Duodenal mucosa (tissue), 2 donors: ENCODE measurements at regions not wholly inside any gene's neighbourhood (a gene's known extent, or its start where the extent isn't known, plus 50 kb on each side); places are given as distances from the start of the nearest gene placed in this dataset.
A peak's percentile ranks its signal among the peaks of the same experiment; 100 is the strongest.
"Not testable (repeated sequence)": the region's sequence is repeated elsewhere in the genome, so short reads cannot be mapped to it uniquely, and the experiment has no call there.

Experiments used
- H3K27ac ChIP-seq: one replicate; pipeline ENCODE4 v1.7.0; 2013; ENCODE audit warnings: low read depth, low read length
- H3K27me3 ChIP-seq, 2 donors: one replicate each; pipeline ENCODE4 v1.7.0; 2013; ENCODE audit warnings: low read length in 2 of 2, control low read depth in 1 of 2; ENCODE audit not compliant: insufficient read depth in 2 of 2, control insufficient read depth in 1 of 2
- H3K36me3 ChIP-seq, 2 donors: one replicate each; pipeline ENCODE4 v1.7.0; 2013; ENCODE audit warnings: low read length in 2 of 2, control low read depth in 1 of 2; ENCODE audit not compliant: insufficient read depth in 2 of 2, control insufficient read depth in 1 of 2
- H3K4me1 ChIP-seq, 2 donors: one replicate each; pipeline ENCODE4 v1.7.0; 2013; ENCODE audit warnings: low read length in 2 of 2, control low read depth in 1 of 2; ENCODE audit not compliant: insufficient read depth in 2 of 2, control insufficient read depth in 1 of 2
- H3K4me3 ChIP-seq, 2 donors: one replicate each; pipeline ENCODE4 v1.7.0; 2013; ENCODE audit warnings: low read length in 2 of 2, low read depth in 1 of 2
- H3K9ac ChIP-seq, 2 donors: one replicate each; pipeline ENCODE4 v1.7.0; 2013; ENCODE audit warnings: low read length in 2 of 2, low read depth in 1 of 2
- H3K9me3 ChIP-seq, 2 donors: one replicate each; pipeline ENCODE4 v1.7.0; 2013; ENCODE audit warnings: low read length in 2 of 2, control low read depth in 1 of 2; ENCODE audit not compliant: control insufficient read depth in 1 of 2

DNA sequence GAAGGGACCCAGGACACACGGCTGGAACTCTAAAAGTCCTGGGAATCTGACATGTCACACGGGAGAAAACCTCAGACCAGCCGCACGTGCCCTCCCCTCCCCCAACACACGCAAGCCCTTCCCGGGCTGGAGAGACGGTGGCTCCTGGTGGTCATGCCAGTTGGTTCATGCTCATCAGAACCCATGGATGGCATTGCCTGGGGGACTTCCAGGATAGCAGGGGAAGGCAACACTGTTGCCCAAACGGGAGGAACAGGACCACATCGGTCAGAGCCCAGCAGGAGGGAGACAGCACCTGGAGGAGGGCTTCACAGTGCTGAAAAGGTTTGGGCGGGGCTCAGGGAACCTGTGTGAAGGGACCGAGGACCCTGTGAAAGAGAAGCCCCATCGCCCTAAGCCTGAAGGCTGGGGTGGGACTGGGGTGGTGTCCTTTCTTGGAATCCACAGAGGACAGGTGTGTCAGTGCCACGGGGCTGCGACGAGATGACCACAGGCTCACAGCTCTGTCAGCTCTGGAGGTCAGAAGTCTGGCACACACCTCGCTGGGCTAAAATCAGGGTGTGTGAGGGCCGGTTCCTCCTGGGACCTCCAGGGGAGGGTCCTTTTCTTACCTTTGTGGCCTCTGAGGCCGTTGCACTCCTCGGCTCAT is 151.7 kb upstream of the ZNF469 start:
- peaks cover 7 to 12% of the 10 kb centered on the region in 2 donors for H3K4me1 ChIP-seq
- H3K27ac ChIP-seq, H3K9me3 ChIP-seq, H3K36me3 ChIP-seq, H3K27me3 ChIP-seq, H3K4me3 ChIP-seq, H3K9ac ChIP-seq: not testable (repeated sequence)

DNA sequence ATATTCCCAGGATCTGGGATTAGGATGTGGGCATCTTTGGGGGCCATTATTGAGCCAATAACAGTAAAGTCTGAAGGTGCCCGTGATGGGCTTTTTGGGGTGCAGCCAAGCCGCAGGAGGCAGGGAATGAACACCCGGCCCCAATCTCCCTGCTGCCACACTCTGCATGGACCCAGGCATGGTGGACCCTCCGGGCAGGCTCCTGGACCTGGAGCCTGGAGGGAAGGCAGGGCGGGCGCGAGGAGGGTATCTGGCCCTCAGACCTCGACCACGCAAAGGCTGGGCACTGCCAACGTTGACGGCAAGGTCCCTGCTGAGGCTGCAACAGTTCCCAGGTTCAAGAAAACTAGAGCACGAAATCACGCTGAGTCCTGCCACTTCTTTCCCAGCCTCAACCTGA is 150.9 kb upstream of the ZNF469 start:
- H3K4me1 ChIP-seq, result peaks cover 7 to 12% of the 10 kb centered on the region in 2 donors
- H3K36me3 ChIP-seq, H3K4me3 ChIP-seq, H3K27ac ChIP-seq, H3K27me3 ChIP-seq, H3K9ac ChIP-seq, H3K9me3 ChIP-seq: not testable (repeated sequence)

DNA sequence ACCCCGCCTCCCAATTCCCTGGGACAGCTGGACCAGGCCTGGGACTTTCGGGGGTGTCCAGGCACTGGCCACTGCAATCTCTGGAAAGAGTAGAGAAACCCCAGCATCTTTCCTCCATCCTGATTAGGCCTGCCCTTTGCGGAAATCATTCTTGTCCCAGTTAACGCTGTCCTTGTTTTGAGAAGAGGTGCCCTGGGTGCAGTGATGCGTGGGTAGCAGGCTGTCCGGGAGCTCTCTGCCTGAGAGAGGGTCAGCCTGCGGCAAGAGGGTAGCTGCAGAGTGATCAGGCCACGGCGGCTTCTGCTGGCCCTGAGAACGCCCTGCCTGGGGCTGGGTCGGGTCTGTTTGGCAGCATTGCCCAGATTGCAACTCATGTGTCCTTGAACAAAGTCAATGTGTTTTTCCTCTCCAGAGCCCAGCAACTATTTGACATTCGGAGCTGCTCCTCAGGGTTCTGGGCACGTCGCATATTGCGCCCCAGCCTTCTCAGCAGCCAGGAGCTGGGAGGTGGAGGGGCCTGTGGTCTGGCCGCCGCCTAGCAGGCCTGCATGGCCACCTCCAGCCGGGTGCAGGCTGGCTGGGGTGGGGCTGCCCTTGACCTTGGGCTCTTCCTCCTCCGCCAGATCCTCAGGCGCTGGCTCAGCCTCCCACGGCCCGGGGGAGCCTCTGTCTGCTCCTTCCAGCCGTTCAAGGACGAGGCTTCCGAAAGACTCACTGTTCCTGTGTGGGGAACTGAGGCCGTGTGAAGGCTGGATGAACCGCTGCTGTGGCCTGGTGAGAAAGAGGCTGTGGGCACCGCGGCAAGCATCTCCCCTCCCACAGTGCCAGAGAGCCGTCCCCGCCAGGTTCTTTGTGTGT is 150.1 kb upstream of the ZNF469 start:
- not testable (repeated sequence) for H3K9me3 ChIP-seq, H3K36me3 ChIP-seq, H3K4me3 ChIP-seq, H3K9ac ChIP-seq, H3K27ac ChIP-seq, H3K27me3 ChIP-seq
- H3K4me1 ChIP-seq, result peaks cover 7 to 16% of the 10 kb centered on the region in 2 donors

DNA sequence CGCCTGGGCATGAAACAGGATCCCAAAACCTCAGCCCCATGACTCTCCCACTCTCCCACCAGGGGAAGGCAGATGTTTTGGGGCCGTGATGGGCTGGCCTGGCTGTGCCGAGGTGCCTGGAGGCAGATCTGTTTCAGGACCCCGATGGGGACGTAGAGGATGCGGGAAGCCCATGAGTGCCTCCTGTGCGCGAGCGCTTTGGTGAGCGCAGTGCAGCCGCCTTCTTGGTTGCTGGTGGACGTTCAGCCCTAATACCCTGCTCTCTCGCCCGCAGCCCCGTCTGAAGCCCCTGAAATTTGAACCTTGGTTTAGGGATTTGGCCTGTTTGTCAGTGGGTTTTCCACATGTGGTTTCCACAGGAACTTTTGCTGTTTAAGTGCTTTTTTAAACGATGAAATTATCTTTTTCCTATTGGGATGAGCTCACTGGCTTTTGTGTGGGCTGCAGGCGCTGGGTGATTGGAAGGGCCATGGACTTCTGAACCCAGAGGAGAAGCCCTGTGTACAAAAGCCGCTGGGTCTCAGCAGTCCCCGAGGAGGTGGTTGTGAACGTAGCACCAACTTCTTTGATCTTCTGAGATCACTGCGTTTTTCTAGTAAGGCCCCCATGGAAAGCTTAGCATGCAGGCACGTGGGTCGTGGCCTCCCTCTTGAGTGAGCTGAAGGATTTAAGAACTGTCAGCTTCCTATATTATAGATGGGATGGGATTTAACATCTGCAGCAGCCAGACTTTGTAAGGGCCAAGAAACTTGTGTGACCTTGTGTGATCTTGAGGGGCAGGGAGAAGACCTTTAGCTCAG is 148.9 kb upstream of the ZNF469 start:
- not testable (repeated sequence) for H3K9me3 ChIP-seq, H3K27me3 ChIP-seq, H3K36me3 ChIP-seq, H3K9ac ChIP-seq, H3K4me3 ChIP-seq, H3K27ac ChIP-seq
- H3K4me1 ChIP-seq, result peaks cover 12 to 26% of the 10 kb centered on the region in 2 donors

DNA sequence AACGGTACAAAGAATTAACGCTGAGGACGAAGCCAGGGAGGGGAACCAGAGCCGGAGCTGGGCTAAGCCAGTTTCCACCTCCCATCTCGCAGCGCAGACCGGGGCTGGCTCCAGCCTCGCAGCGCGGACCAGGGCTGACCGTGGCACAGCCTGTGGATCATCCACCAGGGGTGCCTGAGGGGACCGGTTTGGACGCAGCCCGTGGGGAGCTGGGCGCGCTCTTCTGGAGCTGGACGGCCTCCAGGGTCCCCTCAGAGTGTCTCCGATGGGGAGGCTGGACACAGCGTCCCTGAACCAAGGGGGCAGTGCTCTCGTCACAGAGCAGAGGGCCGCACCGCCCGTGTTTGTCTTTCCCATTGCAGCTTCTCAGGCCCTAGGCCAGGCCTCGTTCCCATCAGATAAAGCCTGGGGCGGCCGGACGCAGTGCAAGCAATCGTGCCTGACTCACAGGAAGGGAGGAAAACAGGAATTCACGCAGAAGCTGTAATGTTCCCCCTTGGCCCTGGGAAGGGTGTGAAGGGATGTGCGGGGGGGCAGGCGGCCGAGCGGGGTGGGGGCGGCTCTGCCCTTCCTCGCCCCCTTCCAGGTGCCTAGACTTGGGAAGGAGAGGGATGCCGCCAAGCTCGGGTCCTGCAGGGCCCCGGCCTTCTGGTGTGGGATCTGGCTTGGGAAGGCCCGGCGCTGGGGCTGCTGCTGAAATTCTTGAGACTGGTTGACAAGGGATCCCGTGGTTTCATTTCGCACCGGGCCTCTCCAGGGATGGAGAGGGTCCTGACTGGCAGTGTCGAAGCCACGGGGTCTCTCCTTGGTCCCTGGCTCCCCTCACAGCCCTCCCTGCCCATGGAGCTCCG is 148.1 kb upstream of the ZNF469 start:
- Histone ChIP-seq H3K9ac (peak overlapping the region in 1 of 2 donors; percentile 32), H3K27ac (peak overlapping the region; percentile 80), H3K4me1 (peaks cover 12 to 26% of the 10 kb centered on the region in 2 donors)
- H3K9me3 ChIP-seq, H3K27me3 ChIP-seq, H3K36me3 ChIP-seq, H3K4me3 ChIP-seq: not testable (repeated sequence)

DNA sequence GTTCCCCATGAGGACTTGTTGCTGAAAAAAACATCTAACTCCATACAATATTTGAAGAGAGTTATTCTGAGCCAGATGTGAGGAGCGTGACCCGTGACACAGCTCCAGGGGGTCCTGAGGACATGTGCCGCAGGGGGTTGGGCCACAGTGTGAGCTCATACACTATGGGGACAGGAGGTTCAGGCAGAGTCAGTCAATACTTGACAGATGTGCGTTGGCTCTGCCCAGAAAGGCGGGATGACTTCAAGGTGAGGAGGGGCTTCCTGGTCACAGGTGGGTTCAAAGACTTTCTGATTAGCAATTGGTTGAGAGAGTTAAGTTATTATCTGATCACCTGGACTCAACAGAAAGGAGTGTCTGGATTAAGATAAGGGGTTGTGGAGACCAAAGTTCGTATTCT is 147.1 kb upstream of the ZNF469 start:
- H3K27ac ChIP-seq, result peak overlapping the region; percentile 80
- H3K36me3 ChIP-seq, H3K9me3 ChIP-seq, H3K27me3 ChIP-seq: not testable (repeated sequence)
- H3K4me1 ChIP-seq, result peaks cover 12 to 26% of the 10 kb centered on the region in 2 donors
- peak overlapping the region in 1 of 2 donors; percentile 18 for H3K9ac ChIP-seq
- peak overlapping the region in 1 of 2 donors; percentile 0 for H3K4me3 ChIP-seq

DNA sequence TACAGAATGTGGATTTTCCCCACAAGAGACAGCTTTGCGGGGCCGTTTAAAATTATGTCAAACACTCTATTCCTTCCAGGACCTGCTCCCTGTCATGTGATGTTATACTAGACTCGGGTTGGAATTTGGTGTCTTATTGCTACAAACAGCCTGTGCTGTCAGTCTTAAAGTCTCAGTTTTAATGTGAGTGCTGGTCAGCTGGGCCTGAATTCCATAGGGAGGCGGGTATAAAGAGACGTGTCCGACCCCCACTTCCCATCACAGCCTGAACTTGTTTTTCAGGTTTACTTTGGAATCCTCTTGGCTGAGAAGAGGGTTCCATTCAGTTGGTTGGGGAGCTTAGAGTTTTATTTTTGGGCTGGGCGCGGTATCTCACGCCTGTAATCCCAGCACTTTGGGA is 146.5 kb upstream of the ZNF469 start:
- H3K27ac ChIP-seq, H3K36me3 ChIP-seq, H3K27me3 ChIP-seq, H3K9ac ChIP-seq, H3K4me3 ChIP-seq, H3K9me3 ChIP-seq: not testable (repeated sequence)
- H3K4me1 ChIP-seq, result peaks cover 12 to 26% of the 10 kb centered on the region in 2 donors

DNA sequence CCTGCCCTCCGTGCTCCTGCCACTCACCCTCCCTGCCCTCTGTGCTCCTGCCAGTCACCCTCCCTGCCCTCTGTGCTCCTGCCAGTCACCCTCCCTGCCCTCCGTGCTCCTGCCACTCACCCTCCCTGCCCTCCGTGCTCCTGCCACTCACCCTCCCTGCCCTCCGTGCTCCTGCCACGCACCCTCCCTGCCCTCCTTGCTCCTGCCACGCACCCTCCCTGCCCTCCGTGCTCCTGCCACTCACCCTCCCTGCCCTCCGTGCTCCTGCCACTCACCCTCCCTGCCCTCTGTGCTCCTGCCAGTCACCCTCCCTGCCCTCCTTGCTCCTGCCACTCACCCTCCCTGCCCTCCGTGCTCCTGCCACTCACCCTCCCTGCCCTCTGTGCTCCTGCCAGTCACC is 145.4 kb upstream of the ZNF469 start:
- H3K4me1 ChIP-seq, result peaks cover 12 to 26% of the 10 kb centered on the region in 2 donors

DNA sequence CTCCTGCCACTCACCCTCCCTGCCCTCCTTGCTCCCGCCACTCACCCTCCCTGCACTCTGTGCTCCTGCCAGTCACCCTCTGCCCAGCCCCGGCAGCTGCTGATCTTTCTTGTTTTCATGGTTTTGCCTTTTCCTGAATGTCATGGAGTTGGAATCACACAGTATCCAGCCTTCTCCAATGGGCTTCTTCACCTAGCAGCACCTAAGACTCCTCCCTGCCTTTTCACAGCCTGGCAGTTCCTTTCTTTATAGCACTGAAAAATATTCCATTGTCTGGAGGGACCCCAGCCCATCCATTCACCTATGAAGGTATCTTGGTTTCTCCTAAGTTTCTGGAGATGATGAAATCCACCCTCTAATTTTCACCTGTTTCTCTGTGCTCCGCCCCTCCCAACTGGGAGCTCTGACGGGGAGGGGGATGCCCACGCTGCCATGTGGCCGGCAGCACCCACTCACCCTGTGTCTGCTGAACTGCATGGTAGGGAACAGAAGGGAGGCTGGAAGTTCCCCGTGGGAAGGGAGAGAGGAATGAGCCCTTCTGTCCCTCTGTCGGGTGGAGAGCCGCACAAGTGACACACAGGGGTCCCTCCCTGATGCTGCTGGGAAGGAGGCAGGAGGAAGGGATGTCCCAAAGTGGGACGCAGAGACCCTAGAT is 144.9 kb upstream of the ZNF469 start:
- H3K9ac ChIP-seq, H3K27me3 ChIP-seq, H3K27ac ChIP-seq, H3K9me3 ChIP-seq, H3K4me3 ChIP-seq, H3K36me3 ChIP-seq: not testable (repeated sequence)
- H3K4me1 ChIP-seq, result peaks cover 12 to 26% of the 10 kb centered on the region in 2 donors

More for the DNA sequence above, 145.4 kb upstream of the ZNF469 start:
- not testable (repeated sequence) for H3K27me3 ChIP-seq, H3K27ac ChIP-seq, H3K36me3 ChIP-seq, H3K4me3 ChIP-seq, H3K9ac ChIP-seq, H3K9me3 ChIP-seq
